Neural progenitor cell (in vitro differentiated cells): ENCODE measurements at regions not wholly inside any gene's neighbourhood (a gene's known extent, or its start where the extent isn't known, plus 50 kb on each side); places are given as distances from the start of the nearest gene placed in this dataset.

Experiments used
- DNase-seq: peaks from one replicate; pipeline ENCODE4 v3.0.0-alpha.2; 2016; ENCODE audit warnings: low spot score
- H2AFZ ChIP-seq: fragments of 200-600 bp; sonication (generic); replicated peaks from 2 replicates; pipeline ENCODE4 v1.6.1; 2016; ENCODE audit warnings: antibody characterized with exemption
- H3F3A ChIP-seq: fragments of 200-600 bp; sonication (generic); 2 replicates; pipeline ENCODE4 v1.6.1; 2016; ENCODE audit warnings: antibody characterized with exemption, low read depth
- H3K27ac ChIP-seq: fragments of 200-600 bp; sonication (generic); 2 replicates; pipeline ENCODE4 v1.5.1; 2016; ENCODE audit warnings: mild to moderate bottlenecking
- H3K27me3 ChIP-seq: fragments of 200-600 bp; sonication (generic); 2 replicates; pipeline ENCODE4 v1.6.1; 2016; ENCODE audit warnings: mild to moderate bottlenecking, moderate library complexity
- H3K36me3 ChIP-seq: fragments of 200-600 bp; sonication (generic); 2 replicates; pipeline ENCODE4 v1.5.1; 2016
- H3K4me1 ChIP-seq: fragments of 200-600 bp; sonication (generic); 2 replicates; pipeline ENCODE4 v1.6.1; 2016; ENCODE audit warnings: mixed run types
- H3K4me2 ChIP-seq: fragments of 200-600 bp; sonication (generic); 2 replicates; pipeline ENCODE4 v1.6.1; 2016
- H3K4me3 ChIP-seq: fragments of 200-600 bp; sonication (generic); 2 replicates; pipeline ENCODE4 v1.5.1; 2016
- H3K79me2 ChIP-seq: fragments of 200-600 bp; sonication (generic); 2 replicates; pipeline ENCODE4 v1.6.1; 2016; ENCODE audit warnings: low read depth
- H3K9ac ChIP-seq: fragments of 200-600 bp; sonication (generic); 2 replicates; pipeline ENCODE4 v1.6.1; 2016
- H3K9me3 ChIP-seq: fragments of 200-600 bp; sonication (generic); 2 replicates; pipeline ENCODE4 v1.5.1; 2016; ENCODE audit warnings: low read depth
- H4K20me1 ChIP-seq: fragments of 200-600 bp; sonication (generic); 2 replicates; pipeline ENCODE4 v1.6.1; 2016; ENCODE audit warnings: low read depth
- H3K27ac Mint-ChIP-seq: 3 replicates; pipeline ENCODE4 v1.8.0; 2021; ENCODE audit warnings: mixed read lengths
- H3K27me3 Mint-ChIP-seq: 2 replicates; pipeline ENCODE4 v1.8.0; 2022; ENCODE audit warnings: low read depth, mild to moderate bottlenecking, inconsistent platforms, moderate library complexity, mixed read lengths; ENCODE audit not compliant: insufficient read depth
- H3K36me3 Mint-ChIP-seq: 3 replicates; pipeline ENCODE4 v1.8.0; 2021; ENCODE audit warnings: mixed read lengths
- H3K4me1 Mint-ChIP-seq: 3 replicates; pipeline ENCODE4 v1.8.0; 2021; ENCODE audit warnings: mixed read lengths
- H3K4me3 Mint-ChIP-seq: 3 replicates; pipeline ENCODE4 v1.8.0; 2021; ENCODE audit warnings: mild to moderate bottlenecking, moderate library complexity, mixed read lengths
- H3K9me3 Mint-ChIP-seq: 3 replicates; pipeline ENCODE4 v1.8.0; 2020; ENCODE audit warnings: mixed read lengths
- CTCF ChIP-seq: fragments of 200-600 bp; sonication (generic); IDR thresholded peaks from 2 replicates; pipeline ENCODE4 v1.5.1; 2017; ENCODE audit warnings: antibody characterized with exemption, mild to moderate bottlenecking
- EZH2 ChIP-seq: fragments of 200-600 bp; sonication (generic); IDR thresholded peaks from 2 replicates; pipeline ENCODE4 v1.6.1; 2017; ENCODE audit warnings: antibody characterized with exemption, mild to moderate bottlenecking, moderate library complexity
- EZH2phosphoT487 ChIP-seq: fragments of 200-600 bp; sonication (generic); IDR thresholded peaks from 2 replicates; pipeline ENCODE4 v1.6.1; 2017; ENCODE audit warnings: antibody characterized with exemption

GRCh38 chr18:73381016-73381698, 513.4 kb upstream of the NETO1 start:
- H3K4me1 ChIP-seq, result no peaks in the 10 kb centered on the region
- H4K20me1 ChIP-seq, result no peaks in the 10 kb centered on the region
- no peak overlapping the region for H3K4me3 ChIP-seq
- no peaks in the 10 kb centered on the region for H3K9me3 ChIP-seq
- no peaks in the 10 kb centered on the region for H3K36me3 ChIP-seq
- no peaks in the 10 kb centered on the region for H3K36me3 Mint-ChIP-seq
- H3K27me3 ChIP-seq, result no peaks in the 10 kb centered on the region
- no peak for DNase-seq
- H3K4me3 Mint-ChIP-seq, result no peak overlapping the region
- no peaks in the 10 kb centered on the region for H3K9me3 Mint-ChIP-seq
- H3K27ac Mint-ChIP-seq, result no peak overlapping the region
- H3K9ac ChIP-seq, result no peak overlapping the region
- H3K27me3 Mint-ChIP-seq, result no peaks in the 10 kb centered on the region
- no peak overlapping the region for H3K4me2 ChIP-seq
- TF ChIP-seq EZH2phosphoT487 (no peak), CTCF (no peak)
- no peaks in the 10 kb centered on the region for H3F3A ChIP-seq
- no peak overlapping the region for H3K27ac ChIP-seq
- no peak overlapping the region for H2AFZ ChIP-seq
- no peaks in the 10 kb centered on the region for H3K79me2 ChIP-seq
- no peaks in the 10 kb centered on the region for H3K4me1 Mint-ChIP-seq

- TF ChIP-seq CTCF, result no peak
- TF ChIP-seq EZH2phosphoT487, result no peak
- no peak for TF ChIP-seq EZH2
- Mint-ChIP-seq H3K4me1 (no peaks in the 10 kb centered on the region), H3K27me3 (no peaks in the 10 kb centered on the region), H3K4me3 (no peak overlapping the region), H3K27ac (no peak overlapping the region), H3K36me3 (no peaks in the 10 kb centered on the region), H3K9me3 (no peaks in the 10 kb centered on the region)
- H3K27me3 ChIP-seq, result no peaks in the 10 kb centered on the region
- H3K36me3 ChIP-seq, result no peaks in the 10 kb centered on the region
- no peak overlapping the region for H3K9ac ChIP-seq
- H4K20me1 ChIP-seq, result no peaks in the 10 kb centered on the region
- no peaks in the 10 kb centered on the region for H3K4me1 ChIP-seq
- no peak overlapping the region for H3K27ac ChIP-seq
- H3K9me3 ChIP-seq, result no peaks in the 10 kb centered on the region
- no peak overlapping the region for H3K4me2 ChIP-seq
- no peaks in the 10 kb centered on the region for H3F3A ChIP-seq
- no peaks in the 10 kb centered on the region for H3K79me2 ChIP-seq
- H3K4me3 ChIP-seq, result no peak overlapping the region
- DNase-seq, result no peak
- H2AFZ ChIP-seq, result no peak overlapping the region
Observed at GRCh38 chr18:73366713-73367112, 498.9 kb upstream of the NETO1 start.

- Histone ChIP-seq H3F3A (no peaks in the 10 kb centered on the region), H3K79me2 (no peaks in the 10 kb centered on the region), H3K4me2 (no peak overlapping the region), H3K27me3 (no peaks in the 10 kb centered on the region), H4K20me1 (no peaks in the 10 kb centered on the region), H3K27ac (no peak overlapping the region), H3K9me3 (no peaks in the 10 kb centered on the region), H3K4me3 (no peak overlapping the region), H2AFZ (no peak overlapping the region), H3K4me1 (no peaks in the 10 kb centered on the region), H3K9ac (no peak overlapping the region), H3K36me3 (no peaks in the 10 kb centered on the region)
- no peak for TF ChIP-seq CTCF
- no peak for TF ChIP-seq EZH2
- no peak for TF ChIP-seq EZH2phosphoT487
- H3K4me1 Mint-ChIP-seq, result no peaks in the 10 kb centered on the region
- DNase-seq, result no peak
- H3K4me3 Mint-ChIP-seq, result no peak overlapping the region
- no peaks in the 10 kb centered on the region for H3K36me3 Mint-ChIP-seq
- H3K27me3 Mint-ChIP-seq, result no peaks in the 10 kb centered on the region
- no peaks in the 10 kb centered on the region for H3K9me3 Mint-ChIP-seq
- H3K27ac Mint-ChIP-seq, result no peak overlapping the region
Observed at GRCh38 chr18:73365018-73365417, 497.2 kb upstream of the NETO1 start.
